Right kidney (tissue), 1 donor: ENCODE measurements at regions not wholly inside any gene's neighbourhood (a gene's known extent, or its start where the extent isn't known, plus 50 kb on each side); places are given as distances from the start of the nearest gene placed in this dataset.

ENCODE experiments used
- DNase-seq: peaks from one replicate; pipeline ENCODE4 v3.0.0-alpha.2; 2016

DNA sequence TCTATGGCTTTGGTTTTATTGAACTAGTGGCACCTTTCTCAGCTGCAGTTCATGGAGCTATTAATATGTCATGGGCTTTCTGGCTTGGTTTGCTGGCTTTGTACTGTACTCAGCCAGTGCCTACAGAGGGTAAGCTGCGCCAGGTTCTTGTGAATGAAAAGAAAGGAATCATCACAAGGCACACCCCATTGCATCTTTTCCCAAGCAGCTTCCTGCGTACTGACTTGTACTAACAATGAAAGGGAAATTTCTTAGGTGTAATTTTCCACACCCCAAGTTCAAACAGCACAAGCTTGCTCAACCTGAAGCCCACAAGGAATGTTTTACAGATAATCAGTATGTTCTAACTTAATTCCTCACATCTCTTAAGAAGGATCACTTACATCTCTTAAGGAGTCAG lies 78.0 kb upstream of the TNFSF18 start:
- no peak for DNase-seq

DNA sequence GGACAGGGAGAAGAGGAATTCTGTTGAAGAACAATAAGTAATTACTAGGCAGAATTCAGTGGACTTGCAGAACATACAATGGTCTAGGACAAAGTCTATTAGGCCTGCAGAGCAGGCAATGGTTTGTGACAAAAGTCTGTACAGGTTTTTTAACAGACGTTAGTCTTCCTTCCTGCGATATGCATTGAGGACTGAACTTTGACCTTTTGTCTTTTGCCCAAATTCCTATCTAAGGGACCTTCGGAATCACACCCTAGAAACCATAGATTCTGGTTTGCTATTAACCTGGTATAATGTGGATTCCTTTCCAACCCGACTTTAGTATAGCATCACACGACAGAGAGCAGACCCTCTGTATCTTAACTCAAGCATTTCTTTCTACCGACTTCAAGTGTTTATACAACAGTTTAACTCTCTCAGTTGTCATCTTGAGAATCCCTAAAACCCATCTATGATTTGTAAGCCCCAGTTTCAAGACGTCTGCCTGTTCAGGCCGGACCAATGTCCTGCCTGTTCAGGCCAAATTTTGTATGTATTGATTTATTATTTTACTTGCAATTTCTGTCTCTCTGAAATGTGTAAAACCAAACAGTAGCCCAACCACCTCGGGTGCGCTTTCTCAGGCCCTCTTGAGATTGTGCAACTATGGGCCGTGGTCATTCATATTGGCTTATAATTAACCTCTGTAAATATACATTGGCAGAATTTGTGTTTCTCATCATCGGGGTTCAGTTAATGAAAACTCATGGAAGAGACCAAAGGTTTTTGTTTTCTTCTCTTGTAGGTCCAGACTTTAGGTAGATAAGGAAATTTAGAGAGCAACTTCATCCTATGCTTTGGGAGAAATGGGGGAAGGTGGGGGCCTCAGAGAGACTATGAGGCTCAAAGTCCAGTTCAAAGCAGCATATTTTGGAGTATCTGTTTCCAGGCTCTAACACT lies 76.9 kb upstream of the TNFSF18 start:
- DNase-seq = no peak

DNA sequence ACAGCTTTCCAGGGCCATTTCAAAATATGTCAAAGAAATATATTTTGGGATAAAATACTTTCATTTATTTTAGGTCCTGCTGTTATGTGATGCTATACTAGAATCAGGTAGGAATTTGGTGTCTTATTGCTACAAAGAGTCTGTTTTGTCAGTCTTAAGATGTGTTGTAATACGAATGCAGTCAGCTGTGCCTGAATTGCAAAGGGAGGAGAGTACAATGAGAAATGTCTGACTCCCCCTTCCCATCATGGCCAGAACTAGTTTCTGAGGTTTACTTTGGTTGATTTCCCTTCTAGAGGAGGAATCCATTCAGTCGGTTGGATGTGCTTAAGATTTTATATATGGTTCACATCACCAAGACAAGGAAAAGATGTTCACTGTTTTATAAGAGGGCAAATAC lies 75.7 kb upstream of the TNFSF18 start:
- DNase-seq = no peak

DNA sequence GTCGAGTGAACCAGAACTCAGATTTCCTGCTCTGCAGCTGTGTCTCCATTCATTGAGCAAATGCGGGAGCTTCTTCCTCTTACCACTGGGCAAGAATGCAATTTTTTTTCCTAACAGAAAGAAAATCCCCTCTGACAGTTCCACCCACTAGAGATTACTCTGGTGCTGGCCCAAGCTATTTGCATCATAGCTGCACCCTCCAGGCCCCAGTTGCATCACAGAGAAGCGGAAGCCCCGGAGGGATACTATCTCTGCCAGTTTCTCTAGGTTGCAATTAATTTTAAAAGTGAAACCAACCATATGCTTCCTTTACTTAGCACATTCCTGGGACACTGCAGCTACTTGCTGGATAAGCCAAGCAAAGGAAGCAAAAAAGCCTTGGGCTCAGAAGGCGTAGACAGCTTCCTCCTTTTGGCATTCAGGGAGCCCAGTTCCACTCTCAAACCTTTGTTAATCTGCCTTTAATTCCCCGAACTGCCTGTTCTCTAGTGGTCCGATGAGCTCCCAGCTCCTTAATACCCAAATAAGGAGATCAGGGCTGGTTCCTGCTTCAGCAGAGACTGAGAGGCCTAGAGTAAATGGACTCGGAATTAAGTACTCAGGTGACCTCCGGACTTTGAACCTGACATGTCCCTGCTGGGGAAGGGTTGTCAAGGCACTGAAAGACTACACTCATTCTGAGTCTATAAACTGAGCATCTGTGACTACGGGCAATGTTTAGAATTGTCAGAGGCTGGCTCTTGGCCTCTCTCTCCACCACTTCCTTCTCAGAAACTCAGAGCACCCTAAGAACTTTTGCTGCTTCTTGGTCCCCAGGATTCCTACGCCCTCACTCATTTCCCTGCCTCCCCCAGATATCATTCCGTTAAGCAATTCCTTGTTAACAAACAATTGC lies 72.5 kb upstream of the TNFSF18 start:
- peak; percentile 52 for DNase-seq

DNA sequence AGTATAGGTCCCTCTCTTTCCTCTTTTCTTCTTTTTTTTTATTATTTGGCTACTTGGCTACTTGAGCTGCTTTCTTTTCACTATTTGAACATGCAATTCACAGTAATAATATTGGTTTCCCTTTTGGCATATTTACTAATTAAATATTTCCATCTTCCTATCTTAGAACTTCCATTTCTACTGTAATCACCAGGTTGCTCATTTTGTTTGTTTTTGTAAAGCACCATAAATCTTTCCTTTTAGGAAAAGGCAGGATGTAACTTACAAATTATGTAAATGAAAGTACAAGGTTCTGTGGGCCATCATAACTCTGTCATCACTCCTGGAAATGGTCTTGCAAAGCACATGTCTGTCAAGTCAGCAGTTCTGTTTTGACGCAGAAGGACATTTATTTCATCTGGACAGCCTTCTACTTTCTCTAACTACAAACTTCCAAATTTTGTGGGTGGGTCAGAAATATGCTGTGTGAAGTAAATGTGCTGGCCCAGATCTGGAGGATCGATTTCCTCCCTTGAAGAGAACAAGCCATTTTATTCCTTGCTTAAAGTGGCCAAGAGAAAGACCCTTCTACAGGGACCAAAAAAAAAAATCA lies 71.7 kb upstream of the TNFSF18 start:
- DNase-seq = no peak

DNA sequence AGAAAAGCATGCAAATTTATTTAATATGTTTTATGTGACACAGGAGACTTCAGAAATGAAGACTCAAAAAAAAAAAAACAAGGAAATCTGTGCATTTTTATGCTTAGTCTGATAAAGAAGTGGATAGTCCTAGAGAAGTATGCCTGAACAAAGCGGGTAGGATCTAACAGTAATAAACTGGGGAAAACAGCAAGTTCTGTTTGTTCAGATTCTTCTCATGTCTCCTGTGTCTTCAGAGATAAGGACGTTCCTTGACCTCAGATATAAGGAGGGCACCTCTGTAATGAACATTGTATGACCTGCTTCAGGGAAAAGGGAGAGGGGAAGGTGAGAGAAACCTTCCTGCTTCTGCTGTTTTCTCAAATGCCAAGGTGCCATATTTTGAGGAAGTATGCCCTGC lies 67.7 kb upstream of the TNFSF18 start:
- no peak for DNase-seq

DNA sequence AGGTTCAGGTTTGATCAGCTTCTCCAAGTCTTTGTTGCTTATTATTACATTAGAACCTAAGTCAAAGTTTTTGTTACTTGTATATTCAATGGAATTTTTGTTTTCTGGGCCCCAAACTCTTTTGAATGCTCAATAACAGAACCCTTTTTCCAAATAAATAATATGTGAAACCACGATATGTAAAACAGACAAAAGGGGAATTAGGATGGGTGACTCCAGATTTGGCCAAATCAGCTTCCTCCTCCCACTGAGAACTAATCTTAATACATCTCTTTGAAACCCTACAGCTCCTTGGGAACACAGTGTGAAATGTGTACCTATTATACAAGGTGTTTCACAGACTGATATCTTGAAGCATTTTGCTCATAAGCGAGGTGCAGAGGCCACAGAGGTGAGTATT lies 67.0 kb upstream of the TNFSF18 start:
- DNase-seq = no peak

DNA sequence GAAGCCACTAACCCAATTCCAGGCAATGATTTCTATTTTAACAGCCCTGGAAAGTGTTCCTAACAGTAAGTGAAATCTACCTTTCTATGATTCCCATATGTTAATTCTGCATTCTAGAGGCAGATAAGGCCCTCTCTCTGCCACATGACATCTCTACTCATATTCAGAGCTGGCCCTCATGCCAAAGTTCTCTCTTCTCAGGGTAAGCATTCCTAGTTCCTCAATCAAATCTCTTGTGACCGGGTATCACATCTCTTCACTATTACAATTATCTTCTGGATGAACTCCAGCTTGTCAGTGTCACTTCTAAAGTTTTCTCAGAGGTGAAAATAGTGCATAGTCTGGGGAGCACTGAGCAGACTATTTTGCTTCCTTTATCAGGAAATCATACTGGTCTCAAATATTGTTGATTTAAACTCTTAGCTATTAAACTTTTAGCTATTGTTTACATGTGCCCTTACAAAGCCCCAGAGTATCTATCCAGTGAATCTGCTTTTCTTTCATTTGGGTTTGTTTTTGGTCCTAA lies 66.4 kb upstream of the TNFSF18 start:
- DNase-seq = no peak

DNA sequence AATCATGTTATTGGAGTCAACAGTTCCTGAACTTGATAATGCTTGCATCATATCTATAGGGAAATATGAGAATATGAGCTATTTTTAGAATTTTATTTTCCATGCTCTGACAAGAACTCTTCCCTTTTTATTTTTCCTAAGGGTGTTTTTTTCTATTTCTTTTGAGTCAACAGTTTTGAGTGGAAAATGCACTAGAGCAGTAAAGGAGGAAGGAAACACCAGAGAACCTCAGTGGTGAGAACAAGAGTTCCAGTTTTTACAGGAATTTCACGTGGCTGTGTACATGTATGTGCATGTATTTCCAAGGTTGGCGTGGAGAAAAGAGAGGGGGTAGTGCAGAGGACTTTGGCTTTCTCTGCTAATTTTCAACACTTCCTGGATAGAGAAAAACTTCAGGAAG lies 63.6 kb upstream of the TNFSF18 start:
- DNase-seq = no peak

DNA sequence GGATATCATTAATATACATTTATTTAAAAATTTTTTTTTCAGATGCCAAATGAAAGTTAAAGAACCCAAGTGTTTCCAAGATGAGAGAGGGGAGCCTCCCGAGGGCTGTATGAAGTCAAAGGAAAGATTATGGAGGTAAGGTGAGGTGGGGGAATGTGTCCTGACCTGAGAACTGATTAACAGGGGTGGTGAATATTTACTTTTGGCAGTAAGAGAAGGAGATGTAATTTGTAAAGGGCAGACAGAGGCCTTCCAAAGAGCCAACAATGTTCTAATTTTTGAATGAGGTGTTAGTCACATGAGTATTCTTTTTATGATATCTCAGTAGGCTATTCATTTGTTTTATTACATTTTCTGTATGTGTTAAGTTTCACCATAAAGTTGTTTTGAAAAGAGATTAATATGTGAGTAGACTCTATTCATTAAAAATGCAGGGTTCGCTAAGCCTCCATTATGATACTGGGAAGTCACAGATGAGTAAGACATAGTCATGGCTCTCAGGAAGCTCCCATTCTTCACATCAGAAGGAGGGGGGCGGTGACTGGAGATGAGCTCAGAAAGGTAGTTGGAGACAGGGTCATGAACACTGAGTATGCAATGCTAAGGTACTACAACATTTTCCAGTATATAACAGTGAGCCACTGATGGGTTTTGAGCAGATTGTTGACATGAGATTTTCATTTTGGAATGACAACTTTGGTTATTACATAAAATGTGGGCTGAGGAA lies 62.4 kb upstream of the TNFSF18 start:
- no peak for DNase-seq

DNA sequence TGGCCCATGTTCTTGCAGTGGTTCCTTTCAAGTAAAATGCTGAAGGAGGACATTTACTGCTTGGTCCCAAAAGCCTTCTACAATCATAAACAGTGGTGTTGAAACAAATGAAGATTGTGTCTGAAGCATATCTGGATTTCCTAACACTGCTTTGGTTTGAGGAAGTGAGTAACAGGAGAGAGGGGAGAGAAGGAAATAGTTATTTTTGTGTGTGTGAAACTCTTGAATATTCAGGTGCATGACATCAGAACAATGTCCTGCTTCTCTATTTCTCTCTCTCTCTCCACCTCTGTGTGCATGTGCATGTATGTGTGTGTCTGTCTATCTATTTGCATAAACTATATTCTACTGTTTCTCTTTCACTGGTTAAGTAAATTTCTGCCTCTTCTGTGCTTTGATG lies 61.4 kb upstream of the TNFSF18 start:
- no peak for DNase-seq

DNA sequence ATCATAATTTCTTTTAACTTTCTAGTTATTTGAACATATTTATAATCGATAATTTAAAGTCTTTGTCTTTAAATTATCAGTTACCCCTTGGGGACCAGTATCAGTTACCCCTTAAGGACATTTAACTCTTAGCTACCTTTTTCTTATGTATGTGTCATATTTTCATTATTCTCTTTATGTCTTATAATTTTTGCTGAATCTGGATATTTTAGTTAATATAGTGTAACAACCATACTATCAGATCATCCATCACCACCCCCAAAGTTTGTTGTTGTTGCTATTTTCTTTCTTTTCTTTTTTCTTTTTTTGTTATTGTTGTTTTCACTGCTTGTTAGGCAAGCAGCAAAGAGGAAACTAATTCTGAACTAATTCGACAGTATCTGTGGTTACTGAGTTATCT lies 57.0 kb upstream of the TNFSF18 start:
- DNase-seq = no peak

DNA sequence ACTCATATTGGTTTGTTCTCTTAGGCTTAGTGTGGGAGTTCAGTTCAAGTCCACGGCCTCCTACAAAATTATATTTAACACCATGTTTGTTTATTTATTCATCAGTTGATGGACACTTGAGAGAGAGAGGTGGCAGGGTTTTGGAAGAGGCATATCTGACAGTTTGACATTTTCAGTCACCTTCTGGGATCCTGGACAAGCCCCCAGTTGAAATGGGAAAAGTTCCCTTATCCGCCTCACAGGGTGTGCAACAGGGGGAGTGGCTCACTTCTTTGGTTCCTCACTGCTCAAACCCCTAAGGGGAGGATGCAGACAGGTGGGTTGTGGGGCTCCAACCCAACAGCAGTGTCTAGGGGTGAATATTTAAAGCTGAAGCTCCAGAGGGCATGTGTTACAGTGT lies 52.3 kb upstream of the TNFSF18 start:
- no peak for DNase-seq

DNA sequence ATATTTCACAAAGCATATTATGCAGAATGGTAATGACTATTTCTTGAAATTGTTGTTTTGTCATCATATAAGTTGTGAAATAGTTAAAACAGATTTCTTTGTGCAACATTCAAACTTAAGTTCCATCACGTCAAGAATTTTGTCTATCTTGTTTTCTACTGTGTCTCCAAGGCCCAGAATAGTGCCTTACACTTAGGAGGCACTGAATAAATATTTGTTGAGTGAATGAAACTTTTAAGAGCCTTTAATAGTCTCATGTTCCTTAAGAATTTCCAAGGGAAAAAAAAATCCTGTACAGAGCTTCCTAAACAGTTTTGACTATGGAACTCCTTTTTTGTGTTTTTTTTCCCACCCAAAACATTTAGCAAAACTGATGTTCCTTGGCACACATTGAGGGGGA lies 50.8 kb upstream of the TNFSF18 start:
- DNase-seq = no peak

DNA sequence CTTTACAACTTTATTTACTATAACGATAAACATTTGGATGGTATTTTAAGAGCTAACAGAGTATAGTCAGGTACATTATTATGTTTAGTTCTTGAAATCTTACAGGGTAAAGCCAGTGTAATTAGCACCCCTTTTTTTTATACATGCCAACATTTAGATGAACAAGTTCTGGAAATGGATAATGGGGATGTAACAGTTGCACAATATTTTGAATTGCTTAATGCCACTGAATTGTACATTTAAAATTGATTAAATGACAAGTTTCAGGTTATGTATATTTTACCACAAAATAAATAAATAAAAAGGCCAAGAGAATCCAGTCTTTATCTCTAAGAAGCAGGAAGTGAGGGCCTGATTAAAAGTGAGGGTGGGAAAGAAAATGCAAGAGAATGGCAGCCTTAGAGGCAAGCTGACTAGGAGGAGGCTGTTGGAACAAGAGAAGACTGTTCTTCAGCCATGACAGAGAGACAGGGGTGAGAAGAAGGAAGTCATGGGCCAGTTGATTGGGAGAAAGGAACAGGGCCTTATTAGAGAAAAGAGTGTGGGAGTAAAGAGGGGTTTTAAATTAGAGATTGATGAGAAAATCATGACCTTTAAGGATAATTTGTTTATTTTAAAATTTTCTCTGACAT lies 49.9 kb upstream of the TNFSF18 start:
- no peak for DNase-seq
